SK-N-SH (cell line): ENCODE measurements at regions not wholly inside any gene's neighbourhood (a gene's known extent, or its start where the extent isn't known, plus 50 kb on each side); places are given as distances from the start of the nearest gene placed in this dataset.

Source experiments
- CTCF ChIA-PET: fragments of 300-600, 350-600 bp; formaldehyde crosslinking; extraction: SDS; loops from one replicate; lab custom pipeline; 2021; lab: Yijun Ruan, JAX
- POLR2A ChIA-PET: fragments of 350-600 bp; sonication (Branson Sonifier 250); formaldehyde crosslinking; extraction: SDS; loops from one replicate; lab custom pipeline; 2020; ENCODE audit warnings: antibody characterized with exemption, inconsistent platforms; lab: Yijun Ruan, JAX
- DNase-seq: peaks from one replicate; pipeline ENCODE4 v3.0.0; 2012
- H2AFZ ChIP-seq: fragments of 200-600 bp; sonication (generic); 2 replicates; pipeline ENCODE4 v1.8.1; 2016; ENCODE audit warnings: antibody characterized with exemption, mild to moderate bottlenecking, low read depth
- H3F3A ChIP-seq: fragments of 200-600 bp; sonication (generic); replicated peaks from 2 replicates; pipeline ENCODE3; 2016; ENCODE audit warnings: antibody characterized with exemption, mild to moderate bottlenecking; ENCODE audit not compliant: insufficient read depth
- H3K27ac ChIP-seq, 2 experiments: fragments of 200-500 bp in 1 of 2; fragments of 200-600 bp in 1 of 2; sonication (Bioruptor generic) in 1 of 2; sonication (generic), shearing (Covaris generic) in 1 of 2; 2 replicates each; pipeline versions ENCODE4 v1.5.1 to v1.6.1; 2014 to 2016; ENCODE audit warnings: low read depth in 2 of 2, inconsistent platforms in 1 of 2, low read length in 1 of 2, mild to moderate bottlenecking in 1 of 2, mixed read lengths in 1 of 2
- H3K27me3 ChIP-seq: fragments of 200-600 bp; sonication (generic), shearing (Covaris generic); 2 replicates; pipeline ENCODE4 v1.6.1; 2016; ENCODE audit warnings: mixed run types; ENCODE audit not compliant: insufficient read depth
- H3K36me3 ChIP-seq, 2 experiments: fragments of 200-500 bp in 1 of 2; fragments of 200-600 bp in 1 of 2; sonication (Bioruptor generic) in 1 of 2; sonication (generic) in 1 of 2; replicated peaks in 1 of 2; 2 replicates each; pipeline versions ENCODE3 to v1.5.1; 2014 to 2016; ENCODE audit warnings: low read length in 1 of 2, mild to moderate bottlenecking in 1 of 2; ENCODE audit not compliant: insufficient read depth in 2 of 2, control insufficient read depth in 1 of 2
- H3K4me1 ChIP-seq, 2 experiments: fragments of 200-500 bp in 1 of 2; fragments of 200-600 bp in 1 of 2; sonication (Bioruptor generic) in 1 of 2; sonication (generic), shearing (Covaris generic) in 1 of 2; 2 replicates each; pipeline versions ENCODE4 v1.5.1 to v1.6.1; 2014 to 2016; ENCODE audit warnings: low read depth in 1 of 2, low read length in 1 of 2, mixed run types in 1 of 2; ENCODE audit not compliant: insufficient read depth in 2 of 2, control insufficient read depth in 1 of 2
- H3K4me2 ChIP-seq: fragments of 200-600 bp; sonication (generic), shearing (Covaris generic); 2 replicates; pipeline ENCODE4 v1.6.1; 2017; ENCODE audit warnings: mixed run types
- H3K4me3 ChIP-seq, 2 experiments: fragments of 200-500 bp in 1 of 2; fragments of 200-600 bp in 1 of 2; sonication (Bioruptor generic) in 1 of 2; sonication (generic), shearing (Covaris generic) in 1 of 2; 2 replicates each; pipeline versions ENCODE4 v1.5.1 to v1.8.1; 2014 to 2016; ENCODE audit warnings: low read depth in 2 of 2, inconsistent platforms in 1 of 2, low read length in 1 of 2, mild to moderate bottlenecking in 1 of 2, mixed read lengths in 1 of 2, moderate library complexity in 1 of 2
- H3K79me2 ChIP-seq: fragments of 200-600 bp; sonication (generic); 2 replicates; pipeline ENCODE4 v1.8.1; 2017; ENCODE audit warnings: mild to moderate bottlenecking; ENCODE audit not compliant: insufficient read depth
- H3K9ac ChIP-seq: fragments of 200-600 bp; sonication (generic); 2 replicates; pipeline ENCODE4 v1.6.1; 2017; ENCODE audit warnings: mixed run types
- H3K9me2 ChIP-seq: fragments of 200-600 bp; sonication (generic); 2 replicates; pipeline ENCODE4 v1.6.1; 2017; ENCODE audit warnings: mixed run types
- H3K9me3 ChIP-seq: fragments of 200-600 bp; sonication (generic); 2 replicates; pipeline ENCODE4 v1.6.1; 2017; ENCODE audit warnings: mixed run types, mild to moderate bottlenecking, moderate library complexity
- H4K20me1 ChIP-seq: fragments of 200-600 bp; sonication (generic); 2 replicates; pipeline ENCODE4 v1.6.1; 2017; ENCODE audit warnings: mild to moderate bottlenecking, mixed run types; ENCODE audit not compliant: insufficient read depth
- CTCF ChIP-seq: fragments of 200-600 bp; sonication (generic); IDR thresholded peaks from 2 replicates; pipeline ENCODE4 v1.6.1; 2017; ENCODE audit warnings: antibody characterized with exemption, mild to moderate bottlenecking, moderate library complexity
- EP300 ChIP-seq, 2 experiments: IDR thresholded peaks; 2 replicates each; pipeline versions ENCODE4 v1.4.0 to v1.6.1; 2012; ENCODE audit warnings: borderline replicate concordance in 1 of 2, low read depth in 1 of 2, low read length in 1 of 2
- EZH2phosphoT487 ChIP-seq: fragments of 200-600 bp; sonication (generic); IDR thresholded peaks from 2 replicates; pipeline ENCODE4 v1.6.1; 2017; ENCODE audit warnings: low read depth, mixed run types, mild to moderate bottlenecking, antibody characterized with exemption, moderate library complexity, borderline replicate concordance
- FOSL2 ChIP-seq: IDR thresholded peaks from 2 replicates; pipeline ENCODE4 v1.4.0; 2012; ENCODE audit warnings: low read depth, mild to moderate bottlenecking, moderate library complexity, borderline replicate concordance
- FOXJ3 ChIP-seq: sonication (generic); formaldehyde crosslinking; IDR thresholded peaks from 2 replicates; pipeline ENCODE4 v1.5.1; 2020; ENCODE audit warnings: mild to moderate bottlenecking, missing genetic modification reagents
- MAX ChIP-seq: IDR thresholded peaks from 2 replicates; pipeline ENCODE4 v1.4.0; 2012; ENCODE audit warnings: low read depth
- NRF1 ChIP-seq: IDR thresholded peaks from 2 replicates; pipeline ENCODE4 v1.6.1; 2012; ENCODE audit warnings: low read depth, mild to moderate bottlenecking, low read length
- PBX3 ChIP-seq: IDR thresholded peaks from 2 replicates; pipeline ENCODE4; 2012
- RAD21 ChIP-seq: IDR thresholded peaks from 2 replicates; pipeline ENCODE4 v1.6.1; 2012; ENCODE audit warnings: mild to moderate bottlenecking, low read length
- RFX5 ChIP-seq: IDR thresholded peaks from 2 replicates; pipeline ENCODE4 v1.6.1; 2012; ENCODE audit warnings: mild to moderate bottlenecking, improper control_type of control experiment, low read length
- RXRA ChIP-seq: IDR thresholded peaks from 2 replicates; pipeline ENCODE4 v1.4.0; 2012; ENCODE audit warnings: low read depth, mild to moderate bottlenecking, borderline replicate concordance
- WGBS: methylation state at CpG from one replicate; pipeline ENCODE4 v1.1.6; 2017; ENCODE audit warnings: low lambda C conversion rate; 5-methylcytosine and 5-hydroxymethylcytosine counted together

- no peaks in the 10 kb centered on the region for H3K27me3 ChIP-seq
- H3K36me3 ChIP-seq: no peaks in the 10 kb centered on the region
- H3K4me2 ChIP-seq: no peak overlapping the region
- no peaks in the 10 kb centered on the region for H3K9me3 ChIP-seq
- no peak for DNase-seq
- H4K20me1 ChIP-seq: no peaks in the 10 kb centered on the region
- H3K9ac ChIP-seq: no peak overlapping the region
- ChIA-PET POLR2A (no interaction called here), CTCF (no interaction called here)
- H3K79me2 ChIP-seq: no peaks in the 10 kb centered on the region
- TF ChIP-seq RXRA: no peak
- no peak for TF ChIP-seq PBX3
- TF ChIP-seq NRF1: no peak
- no peak for TF ChIP-seq CTCF
- no peak for TF ChIP-seq FOXJ3 (CRISPR knock-in tag)
- no peaks in the 10 kb centered on the region for H3K4me1 ChIP-seq
- H3F3A ChIP-seq: no peaks in the 10 kb centered on the region
- no peak overlapping the region for H2AFZ ChIP-seq
- no peak overlapping the region for H3K27ac ChIP-seq
- 36% methylated on average over 2 of the region's 2 CpGs for WGBS
- no peaks in the 10 kb centered on the region for H3K9me2 ChIP-seq
- H3K4me3 ChIP-seq: no peak overlapping the region
These were observed 265.9 kb downstream of the TRIM36 start for GRCh38 chr5:114903767-114904166.

GRCh38 chr5:114898602-114899001 is 271.1 kb downstream of the TRIM36 start:
- Histone ChIP-seq H2AFZ (no peak overlapping the region), H3K27me3 (no peaks in the 10 kb centered on the region), H3K9ac (no peak overlapping the region), H3K79me2 (no peaks in the 10 kb centered on the region), H3K9me3 (no peaks in the 10 kb centered on the region), H3K27ac (no peak overlapping the region), H4K20me1 (no peaks in the 10 kb centered on the region), H3K4me2 (no peak overlapping the region), H3K4me1 (no peaks in the 10 kb centered on the region), H3F3A (no peaks in the 10 kb centered on the region), H3K4me3 (no peak overlapping the region), H3K9me2 (no peaks in the 10 kb centered on the region), H3K36me3 (no peaks in the 10 kb centered on the region)
- ChIA-PET CTCF (no interaction called here), POLR2A (no interaction called here)
- no peak for DNase-seq
- WGBS: 0% methylated on average over 2 of the region's 2 CpGs
- TF ChIP-seq RXRA (no peak), EZH2phosphoT487 (no peak), MAX (no peak), RAD21 (peak; percentile 21; the same call in 1 of the 2 replicates), RFX5 (no peak), FOSL2 (no peak), EP300 (IDR thresholded peaks at IDR 0.05; ENCODE audit: borderline replicate concordance in 1 of 2, low read depth in 1 of 2, low read length in 1 of 2) (no peak)
- TF ChIP-seq, all 33 proteins: peak for 1
